GM12874 (cell line): ENCODE measurements at regions not wholly inside any gene's neighbourhood (a gene's known extent, or its start where the extent isn't known, plus 50 kb on each side); places are given as distances from the start of the nearest gene placed in this dataset.

Experiments
- TF ChIP-seq, protein P1 (sequence below): IDR thresholded peaks from 2 replicates; pipeline ENCODE4 v1.5.1; 2011; ENCODE audit warnings: low read depth, mild to moderate bottlenecking, control low read depth, low read length, moderate library complexity; ENCODE audit not compliant: insufficient read depth

DNA sequence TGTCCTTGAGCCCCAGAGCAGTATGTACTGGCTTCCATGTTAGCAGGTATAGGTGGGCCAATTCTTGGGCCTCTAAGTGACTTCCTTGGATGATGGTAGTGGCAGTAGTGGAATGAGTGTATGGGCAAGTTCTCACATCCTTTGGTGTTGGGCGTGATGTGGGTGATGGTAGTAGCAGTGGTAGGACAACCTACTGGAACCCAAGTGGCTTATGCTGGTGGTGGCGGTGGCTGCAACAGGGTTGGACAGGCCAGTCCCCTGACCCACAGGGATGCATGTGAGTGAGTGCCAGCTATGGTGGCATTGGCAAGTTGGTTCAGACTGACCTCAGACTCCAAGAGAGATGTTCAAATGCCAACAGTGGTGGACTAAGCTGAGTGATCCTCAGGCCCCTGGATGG lies 1228.2 kb downstream of the ROBO2 start:
- TF ChIP-seq, protein P1, sequence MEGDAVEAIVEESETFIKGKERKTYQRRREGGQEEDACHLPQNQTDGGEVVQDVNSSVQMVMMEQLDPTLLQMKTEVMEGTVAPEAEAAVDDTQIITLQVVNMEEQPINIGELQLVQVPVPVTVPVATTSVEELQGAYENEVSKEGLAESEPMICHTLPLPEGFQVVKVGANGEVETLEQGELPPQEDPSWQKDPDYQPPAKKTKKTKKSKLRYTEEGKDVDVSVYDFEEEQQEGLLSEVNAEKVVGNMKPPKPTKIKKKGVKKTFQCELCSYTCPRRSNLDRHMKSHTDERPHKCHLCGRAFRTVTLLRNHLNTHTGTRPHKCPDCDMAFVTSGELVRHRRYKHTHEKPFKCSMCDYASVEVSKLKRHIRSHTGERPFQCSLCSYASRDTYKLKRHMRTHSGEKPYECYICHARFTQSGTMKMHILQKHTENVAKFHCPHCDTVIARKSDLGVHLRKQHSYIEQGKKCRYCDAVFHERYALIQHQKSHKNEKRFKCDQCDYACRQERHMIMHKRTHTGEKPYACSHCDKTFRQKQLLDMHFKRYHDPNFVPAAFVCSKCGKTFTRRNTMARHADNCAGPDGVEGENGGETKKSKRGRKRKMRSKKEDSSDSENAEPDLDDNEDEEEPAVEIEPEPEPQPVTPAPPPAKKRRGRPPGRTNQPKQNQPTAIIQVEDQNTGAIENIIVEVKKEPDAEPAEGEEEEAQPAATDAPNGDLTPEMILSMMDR: no peak

DNA sequence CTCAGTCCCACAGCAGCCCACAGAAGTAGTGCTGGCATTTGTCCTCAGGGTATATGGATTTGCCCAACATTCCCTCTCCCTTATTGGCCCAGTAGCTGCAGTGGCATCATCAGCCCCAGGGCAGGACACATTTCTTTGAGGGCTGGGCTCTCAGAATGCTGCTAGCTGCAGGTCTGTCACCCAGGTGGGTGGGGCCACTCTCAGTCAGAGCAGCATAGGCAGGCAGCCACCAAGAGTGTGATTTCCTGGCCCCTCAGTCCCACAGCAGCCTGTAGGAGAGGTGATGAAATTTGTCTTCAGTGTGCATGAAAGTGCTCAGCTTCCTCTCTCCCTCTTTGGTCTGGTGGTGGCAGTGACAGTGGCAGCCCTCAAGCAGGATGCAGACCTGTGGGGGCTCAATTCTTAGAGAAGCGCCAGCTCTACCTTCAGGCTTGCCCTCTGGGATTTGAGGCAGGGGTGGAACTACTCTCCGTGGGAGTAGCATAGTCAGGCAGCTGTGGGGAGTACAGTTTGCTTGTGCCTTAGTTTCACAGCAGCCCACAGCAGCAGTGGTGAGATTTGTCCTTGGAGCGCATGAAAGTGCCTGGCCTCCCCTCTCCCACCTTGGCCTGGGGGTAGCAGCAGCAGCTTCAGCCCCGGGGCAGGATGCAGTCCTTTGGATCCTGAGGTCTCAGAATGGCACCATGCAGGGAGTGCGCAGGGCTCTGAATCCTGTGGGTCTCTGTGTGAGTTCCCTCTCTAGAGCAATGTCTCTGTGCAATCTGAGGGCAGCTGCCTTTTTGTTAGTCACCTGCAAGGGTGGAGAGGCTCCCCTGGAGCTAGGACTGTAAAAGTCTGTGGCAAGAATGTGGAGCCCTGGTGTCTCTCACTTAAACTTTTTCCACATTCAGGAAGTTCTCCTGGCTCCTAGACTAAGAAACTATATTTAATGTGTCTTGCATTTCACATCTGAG lies 1229.1 kb downstream of the ROBO2 start:
- TF ChIP-seq, protein P1: no peak

DNA sequence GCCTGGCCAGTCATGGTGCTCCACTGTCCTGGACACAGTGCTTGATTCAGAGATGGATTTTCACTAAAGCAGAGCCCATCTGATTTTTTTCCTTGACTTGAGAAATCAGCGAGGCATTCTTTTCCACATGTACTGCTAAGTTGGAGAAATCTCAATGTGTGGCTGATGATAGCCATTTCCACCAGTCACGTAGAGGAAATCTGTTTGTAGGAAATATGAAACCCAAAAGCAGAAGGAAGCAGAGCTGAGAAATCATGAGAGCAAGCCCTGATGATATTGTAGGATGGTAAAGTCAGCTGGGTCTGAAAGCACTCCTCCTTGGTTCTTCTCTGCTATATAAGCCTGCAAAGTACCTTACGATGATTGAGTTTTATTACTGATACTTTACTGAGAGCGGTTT lies 1233.4 kb downstream of the ROBO2 start:
- TF ChIP-seq, protein P1: no peak

DNA sequence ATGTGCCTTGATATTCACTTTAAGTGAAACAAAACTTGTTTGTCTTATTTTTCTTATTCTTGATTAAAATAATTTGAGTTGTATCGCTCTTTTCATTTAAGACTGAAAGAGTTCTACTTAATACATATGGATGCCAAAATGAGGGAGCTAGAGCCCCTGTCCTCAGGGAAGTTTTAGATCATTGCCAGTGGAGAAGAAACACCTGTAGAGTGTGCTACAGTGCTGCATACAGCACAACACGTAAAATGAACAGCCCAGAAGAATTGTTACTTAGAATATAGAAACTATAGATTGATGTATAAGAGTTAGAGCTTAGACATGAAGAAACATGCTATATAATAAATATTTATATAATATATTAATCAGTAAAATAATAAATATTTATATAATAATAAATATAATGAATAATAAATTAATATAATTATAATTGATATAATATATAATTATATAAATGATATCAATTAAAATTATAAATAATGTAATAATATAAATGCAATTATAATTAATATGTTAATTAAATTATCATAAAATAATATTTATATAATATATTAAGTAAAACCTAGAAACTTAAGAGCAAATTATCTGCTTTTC lies 1234.7 kb downstream of the ROBO2 start:
- TF ChIP-seq, protein P1: no peak

DNA sequence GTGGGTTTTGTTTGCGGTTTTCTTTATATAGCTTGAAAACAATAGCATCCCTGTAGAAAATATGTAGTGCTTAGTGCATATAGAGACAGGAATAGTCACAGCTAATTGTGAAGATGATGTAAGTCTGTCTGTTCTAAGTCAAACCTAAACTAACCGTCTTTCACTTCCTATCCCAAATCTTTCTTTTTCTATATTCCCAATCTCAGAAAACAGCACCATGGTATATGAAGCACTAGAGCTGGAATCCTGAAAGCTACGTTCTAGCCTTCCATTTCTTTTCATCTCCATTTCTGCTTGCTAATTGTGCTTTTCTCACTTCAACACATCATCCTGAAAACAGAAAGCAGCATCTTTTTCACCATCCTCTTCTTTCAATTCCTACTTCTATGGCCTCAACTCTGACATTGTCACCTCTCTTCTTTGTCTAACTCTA lies 1235.5 kb downstream of the ROBO2 start:
- TF ChIP-seq, protein P1: no peak

DNA sequence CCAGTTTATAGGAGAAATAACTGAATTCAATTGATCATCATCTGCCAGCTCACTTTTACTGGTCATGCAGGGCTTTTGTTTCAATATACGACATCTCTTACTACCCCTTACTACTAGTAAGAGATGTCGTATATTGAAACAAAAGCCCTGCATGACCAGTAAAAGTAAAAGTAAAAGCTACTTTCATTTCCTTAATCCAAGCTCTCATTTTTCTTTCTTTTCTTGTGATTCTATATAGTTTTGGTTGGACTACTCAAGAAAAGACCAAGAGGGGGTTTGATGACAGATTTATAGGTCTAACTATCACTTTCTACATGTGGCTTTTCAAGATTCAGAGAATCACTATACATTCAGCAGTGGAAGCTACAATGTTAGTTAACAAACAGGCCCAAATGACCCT lies 1237.3 kb downstream of the ROBO2 start:
- TF ChIP-seq, protein P1: no peak

DNA sequence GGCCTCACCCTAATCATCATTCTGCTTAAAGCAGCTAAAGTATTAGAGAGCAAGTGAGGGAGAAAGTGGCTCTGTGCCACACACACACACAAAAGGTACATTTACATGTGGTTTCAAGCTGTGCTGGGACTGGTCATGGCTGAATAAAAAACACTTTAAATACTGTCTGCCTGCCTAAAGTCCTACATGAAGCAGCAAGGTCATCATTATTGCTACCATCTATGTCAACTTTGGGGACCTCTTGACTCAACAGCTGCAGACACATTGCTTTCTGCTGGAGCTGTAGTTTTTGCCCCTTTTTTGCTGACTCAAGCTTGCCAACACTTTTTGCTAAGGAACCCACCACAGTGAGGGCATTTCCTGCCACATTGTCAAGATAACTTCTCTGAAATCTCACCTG lies 1237.9 kb downstream of the ROBO2 start:
- TF ChIP-seq, protein P1: no peak
